LNCaP clone FGC (cell line): ENCODE measurements at regions not wholly inside any gene's neighbourhood (a gene's known extent, or its start where the extent isn't known, plus 50 kb on each side); places are given as distances from the start of the nearest gene placed in this dataset.

Source experiments
- DNase-seq: peaks from one replicate; pipeline ENCODE4 v3.0.0-alpha.2; 2011; ENCODE audit warnings: low read depth
- H3K4me3 ChIP-seq: 2 replicates; pipeline ENCODE4 v1.5.1; 2011; ENCODE audit warnings: mild to moderate bottlenecking, low read depth, low read length, control low read depth
- CTCF ChIP-seq: IDR thresholded peaks from 2 replicates; pipeline ENCODE4 v1.5.1; 2012; ENCODE audit warnings: mild to moderate bottlenecking; ENCODE audit not compliant: control insufficient read depth, insufficient read depth; ENCODE audit errors: extremely low read depth

GRCh38 chr6:10203651-10204050 lies 211.2 kb downstream of the TFAP2A start:
- no peak for DNase-seq
- no peak overlapping the region for H3K4me3 ChIP-seq
- TF ChIP-seq CTCF, result no peak

GRCh38 chr6:10202581-10202980 lies 212.3 kb downstream of the TFAP2A start:
- TF ChIP-seq CTCF, result no peak
- no peak for DNase-seq
- H3K4me3 ChIP-seq, result no peak overlapping the region

- TF ChIP-seq CTCF, result no peak
- DNase-seq, result no peak
Observed at GRCh38 chr6:10201606-10202510, 213.0 kb downstream of the TFAP2A start.

GRCh38 chr6:10196090-10196489 lies 218.8 kb downstream of the TFAP2A start:
- H3K4me3 ChIP-seq, result no peak overlapping the region
- TF ChIP-seq CTCF, result no peak
- DNase-seq, result no peak

More at GRCh38 chr6:10201606-10202510, 213.0 kb downstream of the TFAP2A start:
- no peak overlapping the region for H3K4me3 ChIP-seq

- no peak for DNase-seq
- H3K4me3 ChIP-seq, result no peak overlapping the region
- no peak for TF ChIP-seq CTCF
Observed at GRCh38 chr6:10194816-10195672, 219.8 kb downstream of the TFAP2A start.

GRCh38 chr6:10193321-10193720 lies 221.6 kb downstream of the TFAP2A start:
- TF ChIP-seq CTCF, result no peak
- peak; percentile 75 for DNase-seq

More at GRCh38 chr6:10193321-10193720, 221.6 kb downstream of the TFAP2A start:
- H3K4me3 ChIP-seq, result no peak overlapping the region
